ENCODE measurements at regions not wholly inside any gene's neighbourhood (a gene's known extent, or its start where the extent isn't known, plus 50 kb on each side); places are given as distances from the start of the nearest gene placed in this dataset.

GRCh38 chr14:71384007-71384845 is 477.0 kb downstream of the PCNX1 start:
- Mint-ChIP-seq H3K4me3 (ENCODE audit: unreplicated experiment) (no peak overlapping the region), H3K4me1 (ENCODE audit: low read depth) (peaks cover 79% of the 10 kb centered on the region), H3K27ac (ENCODE audit: unreplicated experiment) (peak overlapping the region; percentile 75), H3K36me3 (ENCODE audit: low read depth) (peaks cover 1% of the 10 kb centered on the region), H3K9me3 (ENCODE audit: low read depth) (no peaks in the 10 kb centered on the region), H3K27me3 (ENCODE audit: low read depth) (no peaks in the 10 kb centered on the region)
- TF ChIP-seq CTCF (IDR thresholded peaks at IDR 0.05) = no peak
- no peak for DNase-seq (ENCODE audit: low spot score)

DNA sequence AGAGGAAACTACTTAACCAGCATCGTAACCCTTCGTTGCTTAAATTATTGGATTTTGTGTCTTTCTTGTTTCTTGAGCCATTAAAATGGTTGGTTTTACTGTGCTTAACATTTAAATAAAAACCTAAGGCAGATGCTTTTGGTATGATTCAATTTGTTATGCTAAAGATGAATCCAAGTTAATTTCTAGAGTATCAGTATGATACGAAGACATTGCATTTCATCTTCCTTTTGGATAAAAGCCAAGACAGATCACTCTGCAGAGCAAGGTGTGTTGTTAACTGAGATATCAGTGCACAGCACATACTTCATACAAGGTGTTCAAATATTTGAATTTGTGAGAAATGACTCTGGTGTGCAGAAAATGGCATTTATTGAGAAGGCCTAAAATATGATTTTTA is 480.5 kb downstream of the PCNX1 start:
- peaks cover 1% of the 10 kb centered on the region for H3K36me3 Mint-ChIP-seq (ENCODE audit: low read depth)
- TF ChIP-seq CTCF (IDR thresholded peaks at IDR 0.05) = no peak
- no peaks in the 10 kb centered on the region for H3K9me3 Mint-ChIP-seq (ENCODE audit: low read depth)
- no peaks in the 10 kb centered on the region for H3K27me3 Mint-ChIP-seq (ENCODE audit: low read depth)
- no peak overlapping the region for H3K4me3 Mint-ChIP-seq (ENCODE audit: unreplicated experiment)
- no peak overlapping the region for H3K27ac Mint-ChIP-seq (ENCODE audit: unreplicated experiment)
- DNase-seq (ENCODE audit: low spot score) = no peak
- H3K4me1 Mint-ChIP-seq (ENCODE audit: low read depth) = peaks cover 63% of the 10 kb centered on the region

- Mint-ChIP-seq H3K27ac (ENCODE audit: unreplicated experiment) (no peak overlapping the region), H3K27me3 (ENCODE audit: low read depth) (no peaks in the 10 kb centered on the region), H3K4me1 (ENCODE audit: low read depth) (peaks cover 59% of the 10 kb centered on the region), H3K36me3 (ENCODE audit: low read depth) (peaks cover 1% of the 10 kb centered on the region), H3K9me3 (ENCODE audit: low read depth) (no peaks in the 10 kb centered on the region), H3K4me3 (ENCODE audit: unreplicated experiment) (no peak overlapping the region)
- no peak for TF ChIP-seq CTCF (IDR thresholded peaks at IDR 0.05)
- DNase-seq (ENCODE audit: low spot score) = no peak
Observed at GRCh38 chr14:71388336-71388735, 481.1 kb downstream of the PCNX1 start.

GRCh38 chr14:71388862-71389261 is 481.6 kb downstream of the PCNX1 start:
- Mint-ChIP-seq H3K36me3 (ENCODE audit: low read depth) (peaks cover 1% of the 10 kb centered on the region), H3K27me3 (ENCODE audit: low read depth) (no peaks in the 10 kb centered on the region), H3K4me1 (ENCODE audit: low read depth) (peaks cover 54% of the 10 kb centered on the region), H3K9me3 (ENCODE audit: low read depth) (no peaks in the 10 kb centered on the region), H3K27ac (ENCODE audit: unreplicated experiment) (peak overlapping the region; percentile 83), H3K4me3 (ENCODE audit: unreplicated experiment) (no peak overlapping the region)
- no peak for TF ChIP-seq CTCF (IDR thresholded peaks at IDR 0.05)
- DNase-seq (ENCODE audit: low spot score) = no peak

GRCh38 chr14:71394386-71394785 is 487.1 kb downstream of the PCNX1 start:
- H3K36me3 Mint-ChIP-seq (ENCODE audit: low read depth) = no peaks in the 10 kb centered on the region
- H3K9me3 Mint-ChIP-seq (ENCODE audit: low read depth) = no peaks in the 10 kb centered on the region
- H3K4me1 Mint-ChIP-seq (ENCODE audit: low read depth) = peaks cover 62% of the 10 kb centered on the region
- no peak overlapping the region for H3K4me3 Mint-ChIP-seq (ENCODE audit: unreplicated experiment)
- H3K27ac Mint-ChIP-seq (ENCODE audit: unreplicated experiment) = peak overlapping the region; percentile 93
- no peaks in the 10 kb centered on the region for H3K27me3 Mint-ChIP-seq (ENCODE audit: low read depth)
- no peak for TF ChIP-seq CTCF (IDR thresholded peaks at IDR 0.05)
- no peak for DNase-seq (ENCODE audit: low spot score)
